GM12878 (cell line): ENCODE measurements at regions not wholly inside any gene's neighbourhood (a gene's known extent, or its start where the extent isn't known, plus 50 kb on each side); places are given as distances from the start of the nearest gene placed in this dataset.

Experiments
- ATAC-seq: fragments of 200-7000 bp; cut with Tn5 transposase; 3 replicates; pipeline ENCODE4 v1.9.1; 2020; ENCODE audit warnings: mild to moderate bottlenecking, moderate library complexity
- BruUV-seq: library from RNA; stranded (reverse); fragments of 400-500 nt; replicated peaks from 2 replicates; lab custom pipeline; 2021; lab: Mats Ljungman, UMichigan
- CTCF ChIA-PET: fragments of 300-600 bp; sonication (Branson Sonifier 250); formaldehyde crosslinking; extraction: SDS; loops from one replicate; lab custom pipeline; 2021; ENCODE audit warnings: inconsistent platforms; lab: Yijun Ruan, JAX
- POLR2A ChIA-PET: fragments of 350-600 bp; formaldehyde crosslinking; extraction: SDS; loops from one replicate; lab custom pipeline; 2021; ENCODE audit warnings: inconsistent platforms; lab: Charles Lee
- RAD21 ChIA-PET: fragments of 300-600 bp; sonication (Branson Sonifier 250); formaldehyde crosslinking; loops from one replicate; lab custom pipeline; 2023; ENCODE audit warnings: antibody characterized with exemption; ENCODE audit not compliant: unreplicated experiment; lab: Charles Lee
- SMC1A ChIA-PET: fragments of 300-600 bp; sonication (Branson Sonifier 250); formaldehyde crosslinking; loops from one replicate; lab custom pipeline; 2023; ENCODE audit not compliant: unreplicated experiment, uncharacterized antibody; lab: Charles Lee
- DNase-seq: peaks from one replicate; pipeline ENCODE4 v3.0.0-alpha.2; 2011; ENCODE audit warnings: low read depth, low spot score
- FAIRE-seq: peaks from 3 replicates; lab custom pipeline; 2011; peaks lifted over from hg19 to GRCh38; lab: Jason Lieb, UNC
- H2AFZ ChIP-seq: 2 replicates; pipeline ENCODE4 v1.6.0; 2011; ENCODE audit warnings: low read depth, low read length, control low read depth; ENCODE audit not compliant: control insufficient read depth
- H3K27ac ChIP-seq: 2 replicates; pipeline ENCODE4 v1.5.1; 2011; ENCODE audit warnings: control low read depth; ENCODE audit not compliant: control insufficient read depth, insufficient read depth
- H3K27me3 ChIP-seq, 2 experiments: replicated peaks in 1 of 2; 2 replicates each; pipeline versions ENCODE4 v1.6.0 to v1.6.1; 2011; ENCODE audit warnings: low read length in 1 of 2; ENCODE audit not compliant: control insufficient read depth in 2 of 2, insufficient read depth in 2 of 2
- H3K36me3 ChIP-seq, 2 experiments: 2 replicates each; pipeline ENCODE4 v1.5.1; 2011; ENCODE audit warnings: low read length in 1 of 2; ENCODE audit not compliant: control insufficient read depth in 2 of 2, insufficient read depth in 2 of 2
- H3K4me1 ChIP-seq: 2 replicates; pipeline ENCODE4 v1.6.1; 2011; ENCODE audit warnings: mild to moderate bottlenecking, low read length, moderate library complexity, mixed read lengths; ENCODE audit not compliant: control insufficient read depth, insufficient read depth
- H3K4me2 ChIP-seq: 2 replicates; pipeline ENCODE4 v1.6.0; 2011; ENCODE audit warnings: control low read depth; ENCODE audit not compliant: control insufficient read depth, insufficient read depth
- H3K4me3 ChIP-seq: fragments of 200-600 bp; sonication (generic); 2 replicates; pipeline ENCODE4 v1.5.1; 2016
- H3K79me2 ChIP-seq: 2 replicates; pipeline ENCODE4 v1.6.0; 2011; ENCODE audit warnings: low read length; ENCODE audit not compliant: control insufficient read depth, insufficient read depth
- H3K9ac ChIP-seq: 2 replicates; pipeline ENCODE4 v1.8.0; 2011; ENCODE audit warnings: low read length, control low read depth, mixed read lengths; ENCODE audit not compliant: control insufficient read depth, insufficient read depth
- H3K9me3 ChIP-seq: replicated peaks from 3 replicates; pipeline ENCODE4 v1.5.1; 2011; ENCODE audit warnings: mild to moderate bottlenecking, low read length; ENCODE audit not compliant: control insufficient read depth, insufficient read depth
- H4K20me1 ChIP-seq: 2 replicates; pipeline ENCODE4 v1.6.0; 2011; ENCODE audit not compliant: control insufficient read depth, insufficient read depth
- CBFB ChIP-seq: IDR thresholded peaks from 2 replicates; pipeline ENCODE4 v1.6.1; 2016; ENCODE audit warnings: antibody characterized with exemption, low read depth
- FOXK2 ChIP-seq: fragments of 450-650 bp; IDR thresholded peaks from 2 replicates; pipeline ENCODE4 v1.6.1; 2017; ENCODE audit warnings: mild to moderate bottlenecking, moderate library complexity
- FOXM1 ChIP-seq: IDR thresholded peaks from 2 replicates; pipeline ENCODE4 v1.6.1; 2012; ENCODE audit warnings: low read depth, mild to moderate bottlenecking, inconsistent platforms, low read length, moderate library complexity
- JUNB ChIP-seq: IDR thresholded peaks from 2 replicates; pipeline ENCODE4 v1.6.1; 2016; ENCODE audit warnings: antibody characterized with exemption, mild to moderate bottlenecking
- JUND ChIP-seq: IDR thresholded peaks from 2 replicates; pipeline ENCODE4 v1.6.1; 2012; ENCODE audit warnings: low read depth, mild to moderate bottlenecking, low read length, improper control_type of control experiment, moderate library complexity
- NR2C1 ChIP-seq: fragments of 450-650 bp; IDR thresholded peaks from 2 replicates; pipeline ENCODE4 v1.6.1; 2017; ENCODE audit warnings: antibody characterized with exemption, mild to moderate bottlenecking, moderate library complexity
- RBBP5 ChIP-seq: fragments of 200-600 bp; sonication (generic); conservative IDR thresholded peaks from 2 replicates; pipeline ENCODE4 v1.6.1; 2016
- SMC3 ChIP-seq: IDR thresholded peaks from 2 replicates; pipeline ENCODE4 v1.6.1; 2011; ENCODE audit warnings: low read length, improper control_type of control experiment, borderline replicate concordance
- TBL1XR1 ChIP-seq: IDR thresholded peaks from 2 replicates; pipeline ENCODE4 v1.6.1; 2012; ENCODE audit warnings: low read depth, low read length, improper control_type of control experiment
- ZBED1 ChIP-seq: IDR thresholded peaks from 2 replicates; pipeline ENCODE4 v1.6.1; 2016; ENCODE audit warnings: borderline replicate concordance
- WGBS: methylation state at CpG from one replicate; pipeline ENCODE4 v1.1.6; 2016; ENCODE audit warnings: low lambda C conversion rate; ENCODE audit not compliant: insufficient replicate concordance, insufficient coverage; ENCODE audit errors: missing lambda C conversion rate; 5-methylcytosine and 5-hydroxymethylcytosine counted together
- in situ Hi-C: fragments of 300-500 bp; cut with MboI; formaldehyde crosslinking; loops from 9 replicates; pipeline ENCODE4 v1.14.3; 2018; ENCODE audit warnings: mixed read lengths
- intact Hi-C: fragments of 100-400 bp; cut with micrococcal nuclease; formaldehyde crosslinking; loops from one replicate; pipeline ENCODE4 v1.14.2; 2022; ENCODE audit not compliant: unreplicated experiment
- TF ChIP-seq, protein P1 (sequence below): IDR thresholded peaks from 2 replicates; pipeline ENCODE4 v1.6.1; 2011; ENCODE audit warnings: low read depth, low read length, improper control_type of control experiment, borderline replicate concordance
- TF ChIP-seq, protein P2 (sequence below): IDR thresholded peaks from 2 replicates; pipeline ENCODE4 v1.6.1; 2012; ENCODE audit warnings: mild to moderate bottlenecking, low read depth, low read length
- TF ChIP-seq, protein P3 (sequence below): IDR thresholded peaks from 2 replicates; pipeline ENCODE4 v1.6.1; 2012; ENCODE audit warnings: low read length, inconsistent platforms

DNA sequence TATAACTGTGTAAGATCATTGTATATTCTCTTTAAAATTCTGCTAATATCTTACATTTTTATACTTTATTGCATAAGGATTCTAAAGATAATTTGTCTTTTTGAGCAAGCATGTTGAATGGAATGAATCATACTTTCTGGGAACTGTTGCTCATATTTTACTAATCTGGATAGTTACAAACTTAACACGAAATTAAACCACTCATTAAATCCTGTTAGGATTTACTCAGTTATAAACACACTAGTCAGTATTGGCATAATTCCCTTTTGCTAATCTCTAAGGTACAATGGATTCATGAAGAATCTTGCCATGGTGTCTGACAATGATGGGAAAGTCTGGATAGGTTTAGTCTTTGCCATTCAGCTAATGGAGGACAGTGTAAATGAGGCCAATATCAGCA, 338.1 kb upstream of the SMC2 start (continued):
- TF ChIP-seq, protein P1, sequence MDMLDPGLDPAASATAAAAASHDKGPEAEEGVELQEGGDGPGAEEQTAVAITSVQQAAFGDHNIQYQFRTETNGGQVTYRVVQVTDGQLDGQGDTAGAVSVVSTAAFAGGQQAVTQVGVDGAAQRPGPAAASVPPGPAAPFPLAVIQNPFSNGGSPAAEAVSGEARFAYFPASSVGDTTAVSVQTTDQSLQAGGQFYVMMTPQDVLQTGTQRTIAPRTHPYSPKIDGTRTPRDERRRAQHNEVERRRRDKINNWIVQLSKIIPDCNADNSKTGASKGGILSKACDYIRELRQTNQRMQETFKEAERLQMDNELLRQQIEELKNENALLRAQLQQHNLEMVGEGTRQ, result no peak
- TF ChIP-seq CBFB, result no peak

DNA sequence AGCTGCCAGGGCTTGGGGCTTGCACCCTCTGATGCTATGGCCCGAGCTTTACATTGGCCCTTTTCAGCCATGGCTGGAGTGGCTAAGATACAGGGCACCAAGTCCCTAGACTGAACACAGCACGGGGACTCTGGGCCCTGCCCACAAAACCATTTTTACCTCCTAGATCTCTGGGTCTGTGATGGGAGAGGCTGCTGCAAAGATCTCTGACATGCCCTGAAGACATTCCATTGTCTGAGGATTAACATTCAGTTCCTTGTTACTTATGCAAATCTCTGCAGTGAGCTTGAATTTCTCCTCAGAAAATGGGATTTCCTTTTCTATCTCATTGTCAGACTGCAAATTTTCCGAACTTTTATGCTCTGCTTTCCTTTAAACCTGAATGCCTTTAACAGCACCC, 337.0 kb upstream of the SMC2 start:
- intact Hi-C loops (no loop called here), in situ Hi-C loops (no loop called here)
- Histone ChIP-seq H2AFZ (no peak overlapping the region), H3K27me3 (no peaks in the 10 kb centered on the region), H4K20me1 (no peaks in the 10 kb centered on the region), H3K4me3 (no peak overlapping the region), H3K36me3 (no peaks in the 10 kb centered on the region), H3K79me2 (no peaks in the 10 kb centered on the region), H3K4me1 (no peaks in the 10 kb centered on the region), H3K9me3 (no peaks in the 10 kb centered on the region), H3K4me2 (no peak overlapping the region), H3K9ac (no peak overlapping the region)
- CTCF ChIA-PET, result no interaction called here
- BruUV-seq, result no TSS peak
- RAD21 ChIA-PET, result no interaction called here
- ATAC-seq (no peak), FAIRE-seq (no peak), DNase-seq (no peak)
- SMC1A ChIA-PET, result no interaction called here
- TF ChIP-seq JUNB, result no peak
- TF ChIP-seq, all 136 proteins: peak for 0
- 2% methylated on average over 3 of the region's 3 CpGs for WGBS
- no peak overlapping the region for H3K27ac ChIP-seq
- POLR2A ChIA-PET, result no interaction called here

DNA sequence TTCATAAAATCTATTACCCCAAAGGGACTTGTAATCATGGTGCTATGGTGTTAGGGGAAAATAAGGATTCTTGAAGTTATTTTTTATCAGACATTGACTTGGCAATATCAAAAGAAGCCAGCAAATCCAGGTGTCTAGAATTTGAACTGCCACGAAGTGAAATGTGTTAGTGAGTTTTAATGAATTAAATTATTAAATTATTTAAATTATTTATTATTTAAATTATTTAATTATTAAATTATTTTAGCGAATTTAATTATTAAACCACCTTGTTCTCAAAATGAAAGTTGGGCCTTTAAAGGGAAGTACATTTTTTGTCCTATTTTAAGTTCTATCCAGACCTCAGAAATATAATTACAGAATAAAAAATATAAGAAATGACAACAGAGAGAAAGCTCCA, 332.6 kb upstream of the SMC2 start:
- FAIRE-seq, result no peak
- H3K27me3 ChIP-seq, result no peaks in the 10 kb centered on the region
- no peaks in the 10 kb centered on the region for H4K20me1 ChIP-seq
- no peak overlapping the region for H3K27ac ChIP-seq
- ChIA-PET CTCF (no interaction called here), RAD21 (no interaction called here), SMC1A (no interaction called here), POLR2A (no interaction called here)
- no peak overlapping the region for H3K4me3 ChIP-seq
- no peak overlapping the region for H2AFZ ChIP-seq
- in situ Hi-C loops (no loop called here), intact Hi-C loops (no loop called here)
- no peaks in the 10 kb centered on the region for H3K9me3 ChIP-seq
- 3% methylated on average over 2 of the region's 2 CpGs for WGBS
- H3K4me2 ChIP-seq, result no peak overlapping the region
- BruUV-seq, result no TSS peak
- no peaks in the 10 kb centered on the region for H3K79me2 ChIP-seq
- H3K9ac ChIP-seq, result no peak overlapping the region
- H3K4me1 ChIP-seq, result no peaks in the 10 kb centered on the region
- no peak for ATAC-seq
- H3K36me3 ChIP-seq, result no peaks in the 10 kb centered on the region
- DNase-seq, result no peak
- TF ChIP-seq, protein P2, sequence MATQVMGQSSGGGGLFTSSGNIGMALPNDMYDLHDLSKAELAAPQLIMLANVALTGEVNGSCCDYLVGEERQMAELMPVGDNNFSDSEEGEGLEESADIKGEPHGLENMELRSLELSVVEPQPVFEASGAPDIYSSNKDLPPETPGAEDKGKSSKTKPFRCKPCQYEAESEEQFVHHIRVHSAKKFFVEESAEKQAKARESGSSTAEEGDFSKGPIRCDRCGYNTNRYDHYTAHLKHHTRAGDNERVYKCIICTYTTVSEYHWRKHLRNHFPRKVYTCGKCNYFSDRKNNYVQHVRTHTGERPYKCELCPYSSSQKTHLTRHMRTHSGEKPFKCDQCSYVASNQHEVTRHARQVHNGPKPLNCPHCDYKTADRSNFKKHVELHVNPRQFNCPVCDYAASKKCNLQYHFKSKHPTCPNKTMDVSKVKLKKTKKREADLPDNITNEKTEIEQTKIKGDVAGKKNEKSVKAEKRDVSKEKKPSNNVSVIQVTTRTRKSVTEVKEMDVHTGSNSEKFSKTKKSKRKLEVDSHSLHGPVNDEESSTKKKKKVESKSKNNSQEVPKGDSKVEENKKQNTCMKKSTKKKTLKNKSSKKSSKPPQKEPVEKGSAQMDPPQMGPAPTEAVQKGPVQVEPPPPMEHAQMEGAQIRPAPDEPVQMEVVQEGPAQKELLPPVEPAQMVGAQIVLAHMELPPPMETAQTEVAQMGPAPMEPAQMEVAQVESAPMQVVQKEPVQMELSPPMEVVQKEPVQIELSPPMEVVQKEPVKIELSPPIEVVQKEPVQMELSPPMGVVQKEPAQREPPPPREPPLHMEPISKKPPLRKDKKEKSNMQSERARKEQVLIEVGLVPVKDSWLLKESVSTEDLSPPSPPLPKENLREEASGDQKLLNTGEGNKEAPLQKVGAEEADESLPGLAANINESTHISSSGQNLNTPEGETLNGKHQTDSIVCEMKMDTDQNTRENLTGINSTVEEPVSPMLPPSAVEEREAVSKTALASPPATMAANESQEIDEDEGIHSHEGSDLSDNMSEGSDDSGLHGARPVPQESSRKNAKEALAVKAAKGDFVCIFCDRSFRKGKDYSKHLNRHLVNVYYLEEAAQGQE, result no peak
- TF ChIP-seq FOXM1, result no peak
- TF ChIP-seq ZBED1, result no peak
- TF ChIP-seq, protein P3, sequence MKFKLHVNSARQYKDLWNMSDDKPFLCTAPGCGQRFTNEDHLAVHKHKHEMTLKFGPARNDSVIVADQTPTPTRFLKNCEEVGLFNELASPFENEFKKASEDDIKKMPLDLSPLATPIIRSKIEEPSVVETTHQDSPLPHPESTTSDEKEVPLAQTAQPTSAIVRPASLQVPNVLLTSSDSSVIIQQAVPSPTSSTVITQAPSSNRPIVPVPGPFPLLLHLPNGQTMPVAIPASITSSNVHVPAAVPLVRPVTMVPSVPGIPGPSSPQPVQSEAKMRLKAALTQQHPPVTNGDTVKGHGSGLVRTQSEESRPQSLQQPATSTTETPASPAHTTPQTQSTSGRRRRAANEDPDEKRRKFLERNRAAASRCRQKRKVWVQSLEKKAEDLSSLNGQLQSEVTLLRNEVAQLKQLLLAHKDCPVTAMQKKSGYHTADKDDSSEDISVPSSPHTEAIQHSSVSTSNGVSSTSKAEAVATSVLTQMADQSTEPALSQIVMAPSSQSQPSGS, result no peak
- no peak for TF ChIP-seq FOXK2
- TF ChIP-seq TBL1XR1, result no peak
- no peak for TF ChIP-seq NR2C1
- no peak for TF ChIP-seq JUND
- no peak for TF ChIP-seq RBBP5
- no peak for TF ChIP-seq SMC3
